HCT116 (cell line): ENCODE measurements at regions not wholly inside any gene's neighbourhood (a gene's known extent, or its start where the extent isn't known, plus 50 kb on each side); places are given as distances from the start of the nearest gene placed in this dataset.

Experiments used
- ATAC-seq: fragments of 200-7000 bp; cut with Tn5 transposase; 2 replicates; pipeline ENCODE4 v1.9.1; 2020; ENCODE audit warnings: mild to moderate bottlenecking, moderate library complexity
- BruUV-seq: library from RNA; stranded (reverse); fragments of 400-500 nt; replicated peaks from 2 replicates; lab custom pipeline; 2021; lab: Mats Ljungman, UMichigan
- CTCF ChIA-PET: fragments of 300-600 bp; sonication (Branson Sonifier 250); formaldehyde crosslinking; loops from one replicate; lab custom pipeline; 2021; ENCODE audit warnings: antibody characterized with exemption; lab: Charles Lee
- POLR2A ChIA-PET: fragments of 300-600, 350-600 bp; sonication (Branson Sonifier 250); formaldehyde crosslinking; loops from one replicate; lab custom pipeline; 2021; ENCODE audit warnings: antibody characterized with exemption; lab: Charles Lee
- RAD21 ChIA-PET, 2 experiments: fragments of 300-600 bp; sonication (Branson Sonifier 250); formaldehyde crosslinking; loops; one replicate each; lab custom pipeline; 2023; ENCODE audit warnings: low total read pairs in 2 of 2; ENCODE audit not compliant: uncharacterized antibody in 2 of 2, unreplicated experiment in 2 of 2, low non-redundant PET in 1 of 2; lab: Charles Lee
- DNase-seq: peaks from one replicate; pipeline ENCODE4 v3.0.0-alpha.2; 2010; ENCODE audit warnings: low read depth, low spot score
- H2AFZ ChIP-seq: fragments of 200-600 bp; shearing (Covaris generic), sonication (generic); 2 replicates; pipeline ENCODE4 v1.6.1; 2017; ENCODE audit warnings: low read depth, mixed run types, mixed read lengths, antibody characterized with exemption, low read length; ENCODE audit not compliant: poor library complexity, severe bottlenecking
- H3K27ac ChIP-seq: 2 replicates; pipeline ENCODE4 v1.5.1; 2012; ENCODE audit warnings: low read depth, low read length
- H3K27me3 ChIP-seq: fragments of 200-600 bp; sonication (generic); 2 replicates; pipeline ENCODE4 v1.6.1; 2016; ENCODE audit warnings: mixed run types, low read length, mixed read lengths; ENCODE audit not compliant: insufficient read depth
- H3K36me3 ChIP-seq, 2 experiments: fragments of 200-500 bp in 1 of 2; fragments of 200-600 bp in 1 of 2; sonication (Bioruptor generic) in 1 of 2; sonication (generic) in 1 of 2; 2 replicates each; pipeline versions ENCODE4 v1.5.1 to v1.6.1; 2014 to 2016; ENCODE audit warnings: low read length in 2 of 2, inconsistent platforms in 1 of 2, mixed read lengths in 1 of 2, mixed run types in 1 of 2; ENCODE audit not compliant: insufficient read depth in 2 of 2, control insufficient read depth in 1 of 2
- H3K4me1 ChIP-seq, 2 experiments: fragments of 200-600 bp in 1 of 2; sonication (generic) in 1 of 2; 2 replicates each; pipeline versions ENCODE4 v1.5.1 to v1.6.1; 2012 to 2017; ENCODE audit warnings: low read length in 2 of 2, inconsistent platforms in 1 of 2, mild to moderate bottlenecking in 1 of 2, mixed read lengths in 1 of 2, mixed run types in 1 of 2, moderate library complexity in 1 of 2; ENCODE audit not compliant: insufficient read depth in 2 of 2, control insufficient read depth in 1 of 2
- H3K4me2 ChIP-seq: fragments of 200-600 bp; sonication (generic); 2 replicates; pipeline ENCODE4 v1.6.1; 2017; ENCODE audit warnings: mixed run types, low read length, mixed read lengths
- H3K4me3 ChIP-seq, 2 experiments: fragments of 200-600 bp in 1 of 2; sonication (generic) in 1 of 2; replicated peaks in 1 of 2; 2 replicates each; pipeline ENCODE4 v1.5.1; 2011 to 2016; ENCODE audit warnings: low read length in 2 of 2, control low read depth in 1 of 2, low read depth in 1 of 2, mild to moderate bottlenecking in 1 of 2, mixed read lengths in 1 of 2, mixed run types in 1 of 2
- H3K79me2 ChIP-seq: fragments of 200-600 bp; sonication (generic); 2 replicates; pipeline ENCODE4 v1.6.1; 2017; ENCODE audit warnings: mild to moderate bottlenecking, mixed run types, low read length, moderate library complexity, mixed read lengths; ENCODE audit not compliant: insufficient read depth
- H3K9ac ChIP-seq: fragments of 200-600 bp; sonication (generic); 2 replicates; pipeline ENCODE4 v1.6.1; 2016; ENCODE audit warnings: low read length, mixed read lengths
- H3K9me2 ChIP-seq: fragments of 200-600 bp; sonication (generic), shearing (Covaris generic); 2 replicates; pipeline ENCODE4 v1.6.1; 2017; ENCODE audit warnings: mixed run types, mild to moderate bottlenecking, moderate library complexity; ENCODE audit not compliant: insufficient read depth
- H3K9me3 ChIP-seq, 2 experiments: fragments of 200-500 bp in 1 of 2; fragments of 200-600 bp in 1 of 2; sonication (Bioruptor generic) in 1 of 2; sonication (generic) in 1 of 2; 2 replicates each; pipeline ENCODE4 v1.6.1; 2014 to 2017; ENCODE audit warnings: low read length in 2 of 2, mixed read lengths in 2 of 2, inconsistent platforms in 1 of 2, low read depth in 1 of 2, mild to moderate bottlenecking in 1 of 2, mixed run types in 1 of 2, moderate library complexity in 1 of 2; ENCODE audit not compliant: control insufficient read depth in 1 of 2, insufficient read depth in 1 of 2
- H4K20me1 ChIP-seq: fragments of 200-600 bp; sonication (generic), shearing (Covaris generic); 2 replicates; pipeline ENCODE4 v1.6.1; 2017; ENCODE audit warnings: mixed run types, mild to moderate bottlenecking, moderate library complexity; ENCODE audit not compliant: insufficient read depth
- ATF3 ChIP-seq: IDR thresholded peaks from 2 replicates; pipeline ENCODE4 v1.6.1; 2012
- CTCF ChIP-seq, 3 experiments: fragments of 200-600 bp in 1 of 3; sonication (generic) in 1 of 3; IDR thresholded peaks in 2 of 3; conservative IDR thresholded peaks in 1 of 3; 2 replicates each; pipeline ENCODE4 v1.5.1; 2012 to 2017; ENCODE audit warnings: low read depth in 2 of 3, low read length in 2 of 3, antibody characterized with exemption in 1 of 3, borderline replicate concordance in 1 of 3, control low read depth in 1 of 3, mild to moderate bottlenecking in 1 of 3, mixed read lengths in 1 of 3, mixed run types in 1 of 3, moderate library complexity in 1 of 3; ENCODE audit not compliant: insufficient read depth in 1 of 3
- EGR1 ChIP-seq: IDR thresholded peaks from 2 replicates; pipeline ENCODE4 v1.6.1; 2012; ENCODE audit warnings: low read depth
- EZH2 ChIP-seq: fragments of 200-600 bp; sonication (generic); IDR thresholded peaks from 2 replicates; pipeline ENCODE4 v1.6.1; 2017; ENCODE audit warnings: antibody characterized with exemption, mixed run types
- FOSL1 ChIP-seq: IDR thresholded peaks from 2 replicates; pipeline ENCODE4 v1.6.1; 2012; ENCODE audit warnings: low read depth
- JUND ChIP-seq: IDR thresholded peaks from 2 replicates; pipeline ENCODE4 v1.6.1; 2012
- POLR2A ChIP-seq: IDR thresholded peaks from 2 replicates; pipeline ENCODE4 v1.7.0; 2011; ENCODE audit warnings: borderline replicate concordance; ENCODE audit not compliant: insufficient read depth, insufficient read length; ENCODE audit errors: extremely low read depth
- RAD21 ChIP-seq: IDR thresholded peaks from 2 replicates; pipeline ENCODE4 v1.6.1; 2012; ENCODE audit warnings: low read depth, mild to moderate bottlenecking
- SIN3A ChIP-seq: IDR thresholded peaks from 2 replicates; pipeline ENCODE4 v1.6.1; 2012; ENCODE audit warnings: low read depth
- TCF7L2 ChIP-seq: IDR thresholded peaks from 2 replicates; pipeline ENCODE4 v1.7.0; 2011; ENCODE audit warnings: borderline replicate concordance, inconsistent platforms; ENCODE audit not compliant: insufficient read depth, insufficient read length; ENCODE audit errors: extremely low read depth
- ZFX ChIP-seq: fragments of 450-650 bp; IDR thresholded peaks from 2 replicates; pipeline ENCODE4 v1.6.1; 2017
- intact Hi-C: fragments of 100-400 bp; cut with micrococcal nuclease; formaldehyde crosslinking; loops from 2 replicates; pipeline ENCODE4 v1.10.0; 2022

GRCh38 chr3:13227315-13228165 lies 154.3 kb upstream of the IQSEC1 start:
- no peak for ATAC-seq
- no peak overlapping the region for H2AFZ ChIP-seq
- TF ChIP-seq EZH2 (no peak), POLR2A (no peak), ATF3 (no peak), FOSL1 (no peak), EGR1 (no peak), JUND (no peak), CTCF (IDR thresholded peaks at IDR 0.05 in 2 of 3, conservative IDR thresholded peaks at IDR 0.05 in 1 of 3; ENCODE audit: borderline replicate concordance in 1 of 3, insufficient read depth in 1 of 3, low read depth in 2 of 3, low read length in 2 of 3) (no peak), SIN3A (no peak), TCF7L2 (no peak), RAD21 (no peak), ZFX (no peak)
- H3K9me3 ChIP-seq = no peaks in the 10 kb centered on the region
- H3K4me1 ChIP-seq = peaks cover 0 to 13% of the 10 kb centered on the region in 2 experiments; a peak in 2 of 4 replicates
- H3K4me2 ChIP-seq = no peak overlapping the region
- H4K20me1 ChIP-seq = no peaks in the 10 kb centered on the region
- no peak overlapping the region for H3K9ac ChIP-seq
- ChIA-PET POLR2A (no interaction called here), RAD21 (no interaction called here), CTCF (no interaction called here)
- intact Hi-C loops = no loop called here
- no peaks in the 10 kb centered on the region for H3K79me2 ChIP-seq
- H3K9me2 ChIP-seq = no peaks in the 10 kb centered on the region
- no TSS peak for BruUV-seq
- no peaks in the 10 kb centered on the region for H3K27me3 ChIP-seq
- no peak for DNase-seq
- no peaks in the 10 kb centered on the region for H3K36me3 ChIP-seq
- no peak overlapping the region for H3K27ac ChIP-seq
- no peak overlapping the region for H3K4me3 ChIP-seq
